Spleen (tissue), 11 donors: ENCODE measurements at regions not wholly inside any gene's neighbourhood (a gene's known extent, or its start where the extent isn't known, plus 50 kb on each side); places are given as distances from the start of the nearest gene placed in this dataset.

ENCODE experiments used
- DNase-seq: peaks from one replicate; pipeline ENCODE4 v3.0.0-alpha.2; 2020
- H3K27ac ChIP-seq, 8 donors: fragments of 200-600 bp; sonication (generic) in 7 of 8; 1 replicate in 4 of 8; 2 replicates in 4 of 8; pipeline versions ENCODE4 v1.5.0 to v1.8.0; 2016 to 2021; ENCODE audit warnings: inconsistent platforms in 4 of 8, mild to moderate bottlenecking in 4 of 8, moderate library complexity in 1 of 8
- H3K27me3 ChIP-seq, 7 donors: fragments of 200-600 bp; sonication (generic) in 6 of 7; replicated peaks in 1 of 7; 1 replicate in 4 of 7; 2 replicates in 3 of 7; pipeline versions ENCODE4 v1.5.0 to v1.8.0; 2016 to 2021; ENCODE audit warnings: inconsistent platforms in 3 of 7, mild to moderate bottlenecking in 1 of 7
- H3K36me3 ChIP-seq, 6 donors: fragments of 200-600 bp; sonication (generic) in 5 of 6; 1 replicate in 4 of 6; 2 replicates in 2 of 6; pipeline versions ENCODE4 v1.5.0 to v1.8.0; 2016 to 2021; ENCODE audit warnings: inconsistent platforms in 2 of 6
- H3K4me1 ChIP-seq, 6 donors: fragments of 200-600 bp; sonication (generic) in 5 of 6; 1 replicate in 3 of 6; 2 replicates in 3 of 6; pipeline versions ENCODE4 v1.5.0 to v1.8.0; 2016 to 2021; ENCODE audit warnings: inconsistent platforms in 3 of 6
- H3K4me3 ChIP-seq, 8 donors: fragments of 200-600 bp; sonication (generic) in 7 of 8; 1 replicate in 4 of 8; 2 replicates in 4 of 8; pipeline versions ENCODE4 v1.5.0 to v1.8.0; 2016 to 2021; ENCODE audit warnings: inconsistent platforms in 4 of 8, mild to moderate bottlenecking in 4 of 8, moderate library complexity in 2 of 8
- H3K9me3 ChIP-seq, 8 donors: fragments of 200-600 bp; sonication (generic) in 7 of 8; 1 replicate in 4 of 8; 2 replicates in 4 of 8; pipeline versions ENCODE4 v1.5.0 to v1.8.0; 2016 to 2021; ENCODE audit warnings: inconsistent platforms in 4 of 8
- CTCF ChIP-seq, 11 experiments: fragments of 200-600 bp in 7 of 11; fragments of 450-650 bp in 4 of 11; sonication (generic) in 4 of 11; IDR thresholded peaks in 8 of 11; conservative IDR thresholded peaks in 3 of 11; 1 replicate in 7 of 11; 2 replicates in 4 of 11; pipeline versions ENCODE4 v1.4.0 to v1.8.0; 2016 to 2021; ENCODE audit warnings: antibody characterized with exemption in 11 of 11, inconsistent platforms in 4 of 11, mild to moderate bottlenecking in 1 of 11
- POLR2A ChIP-seq, 3 donors: fragments of 450-650 bp; IDR thresholded peaks; one replicate each; pipeline ENCODE4 v1.5.1; 2017; ENCODE audit warnings: antibody characterized with exemption in 3 of 3, mild to moderate bottlenecking in 1 of 3
- POLR2AphosphoS5 ChIP-seq, 3 donors: sonication (generic); formaldehyde crosslinking; IDR thresholded peaks; one replicate each; pipeline ENCODE4 v1.5.1; 2017; ENCODE audit warnings: antibody characterized with exemption in 3 of 3
- WGBS, 5 donors: extraction: QIAGEN DNeasy Blood & Tissue Kit in 3 of 5; methylation state at CpG; one replicate each; pipeline versions ENCODE4 v1.1.5 to v1.1.7; 2013 to 2018; 5-methylcytosine and 5-hydroxymethylcytosine counted together
- intact Hi-C: fragments of 100-400 bp; cut with DNase I; formaldehyde crosslinking; loops from one replicate; pipeline ENCODE4 v1.15.0; 2023; ENCODE audit warnings: low total_unique reads
- donor health status: healthy with polysubstance abuse.
- donor health status: DM: no; HTN: no; CAD: no; lungs with moderate emphysema.
- donor health status: DM: no; HTN: no; CAD: no.
- donor health status: Bipolar disorder and iron deficiency.
- donor health status: healthy.
- donor health status: DM: no; HTN: no; CAD: no.
- donor health status: DM: yes; HTN: yes; CAD: no.

DNA sequence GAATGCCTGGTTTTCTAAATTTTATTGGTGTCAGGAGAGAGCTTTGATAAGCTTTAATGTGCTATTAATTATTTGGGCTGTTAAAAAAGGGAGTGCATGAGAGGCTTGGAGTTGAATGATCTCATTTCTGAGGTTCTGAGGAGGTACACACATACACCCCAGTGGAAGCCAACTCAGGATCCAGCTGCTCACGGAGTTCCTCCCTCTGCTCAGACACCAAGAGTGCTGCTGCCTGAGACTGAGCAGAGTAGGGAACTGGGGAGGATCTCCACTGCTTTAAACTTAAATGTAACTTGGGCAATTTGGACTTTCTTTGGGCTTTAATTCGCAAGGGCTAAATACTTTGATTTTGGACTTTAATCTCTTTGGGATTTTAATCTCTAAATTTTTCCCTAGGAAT is 414.4 kb upstream of the CADM1 start:
- 78 to 93% (median 81%) methylated on average over 2 of the region's 2 CpGs for WGBS, 5 donors
- H3K9me3 ChIP-seq, result no peaks in the 10 kb centered on the region
- no peak for TF ChIP-seq POLR2AphosphoS5 (IDR thresholded peaks at IDR 0.05)
- no peak for TF ChIP-seq CTCF (IDR thresholded peaks at IDR 0.05 in 8 of 11, conservative IDR thresholded peaks at IDR 0.05 in 3 of 11)
- TF ChIP-seq POLR2A (IDR thresholded peaks at IDR 0.05), result no peak
- DNase-seq, result no peak
- no peak overlapping the region for H3K27ac ChIP-seq
- intact Hi-C loops, result no loop called here
- H3K27me3 ChIP-seq, result peaks cover 0 to 11% (median 0%) of the 10 kb centered on the region in 7 donors
- H3K4me1 ChIP-seq, result peaks cover 0 to 6% (median 0%) of the 10 kb centered on the region in 6 donors
- no peak overlapping the region for H3K4me3 ChIP-seq
- no peaks in the 10 kb centered on the region for H3K36me3 ChIP-seq

- Histone ChIP-seq H3K4me3 (no peak overlapping the region), H3K27ac (no peak overlapping the region), H3K36me3 (no peaks in the 10 kb centered on the region), H3K27me3 (peaks cover 0 to 11% (median 0%) of the 10 kb centered on the region in 7 donors), H3K9me3 (no peaks in the 10 kb centered on the region), H3K4me1 (peaks cover 0 to 10% (median 0%) of the 10 kb centered on the region in 6 donors)
- TF ChIP-seq POLR2A (IDR thresholded peaks at IDR 0.05) (no peak), CTCF (IDR thresholded peaks at IDR 0.05 in 8 of 11, conservative IDR thresholded peaks at IDR 0.05 in 3 of 11) (no peak), POLR2AphosphoS5 (IDR thresholded peaks at IDR 0.05) (no peak)
- 42 to 80% (median 55%) methylated on average over 2 of the region's 2 CpGs for WGBS, 5 donors
- DNase-seq, result no peak
- intact Hi-C loops, result no loop called here
These were observed 412.4 kb upstream of the CADM1 start for GRCh38 chr11:115916608-115917007.

- no peak overlapping the region for H3K4me3 ChIP-seq
- peaks cover 0 to 3% (median 0%) of the 10 kb centered on the region in 8 donors for H3K9me3 ChIP-seq
- H3K36me3 ChIP-seq, result no peaks in the 10 kb centered on the region
- no peak for DNase-seq
- 77 to 87% (median 81%) methylated on average over 2 of the region's 2 CpGs for WGBS, 5 donors
- H3K27me3 ChIP-seq, result no peaks in the 10 kb centered on the region
- H3K4me1 ChIP-seq, result peaks cover 0 to 10% (median 0%) of the 10 kb centered on the region in 6 donors
- no peak overlapping the region for H3K27ac ChIP-seq
- intact Hi-C loops, result no loop called here
- TF ChIP-seq POLR2A (IDR thresholded peaks at IDR 0.05) (no peak), CTCF (IDR thresholded peaks at IDR 0.05 in 8 of 11, conservative IDR thresholded peaks at IDR 0.05 in 3 of 11) (no peak), POLR2AphosphoS5 (IDR thresholded peaks at IDR 0.05) (no peak)
These were observed 408.3 kb upstream of the CADM1 start for GRCh38 chr11:115912484-115912945.

GRCh38 chr11:115911613-115912346 is 407.6 kb upstream of the CADM1 start:
- Histone ChIP-seq H3K27ac (no peak overlapping the region), H3K27me3 (peaks cover 0 to under 1% (median 0%) of the 10 kb centered on the region in 7 donors), H3K4me3 (no peak overlapping the region), H3K4me1 (peaks cover 0 to 10% (median 0%) of the 10 kb centered on the region in 6 donors), H3K36me3 (no peaks in the 10 kb centered on the region), H3K9me3 (peaks cover 0 to 3% (median 0%) of the 10 kb centered on the region in 8 donors)
- no peak for TF ChIP-seq CTCF (IDR thresholded peaks at IDR 0.05 in 8 of 11, conservative IDR thresholded peaks at IDR 0.05 in 3 of 11)
- no peak for TF ChIP-seq POLR2AphosphoS5 (IDR thresholded peaks at IDR 0.05)
- TF ChIP-seq POLR2A (IDR thresholded peaks at IDR 0.05), result no peak
- intact Hi-C loops, result no loop called here
- WGBS, 5 donors, result 83 to 89% (median 85%) methylated on average over 14 of the region's 14 CpGs
- DNase-seq, result no peak
